DOHH2 (cell line): ENCODE measurements at regions not wholly inside any gene's neighbourhood (a gene's known extent, or its start where the extent isn't known, plus 50 kb on each side); places are given as distances from the start of the nearest gene placed in this dataset.

ENCODE experiments used
- H3F3A ChIP-seq: fragments of 200-600 bp; sonication (generic), shearing (Covaris generic); 2 replicates; pipeline ENCODE4 v1.6.0; 2016; ENCODE audit warnings: antibody characterized with exemption, mild to moderate bottlenecking; ENCODE audit not compliant: control insufficient read depth, insufficient read depth
- H3K27ac ChIP-seq: fragments of 200-600 bp; sonication (generic); 2 replicates; pipeline ENCODE4 v1.5.1; 2014; ENCODE audit warnings: low read depth, mild to moderate bottlenecking, low read length, moderate library complexity
- H3K27me3 ChIP-seq: fragments of 200-600 bp; sonication (generic); 2 replicates; pipeline ENCODE4 v1.6.1; 2014; ENCODE audit warnings: mild to moderate bottlenecking, low read length, mixed read lengths; ENCODE audit not compliant: control insufficient read depth
- H3K36me3 ChIP-seq: fragments of 200-600 bp; sonication (generic); 2 replicates; pipeline ENCODE4 v1.6.1; 2014; ENCODE audit warnings: mild to moderate bottlenecking, low read length, moderate library complexity, mixed read lengths; ENCODE audit not compliant: control insufficient read depth
- H3K4me1 ChIP-seq: fragments of 200-600 bp; sonication (generic); 2 replicates; pipeline ENCODE4 v1.6.1; 2014; ENCODE audit warnings: mild to moderate bottlenecking, low read length, mixed read lengths; ENCODE audit not compliant: control insufficient read depth
- H3K4me2 ChIP-seq: fragments of 200-600 bp; sonication (generic); 2 replicates; pipeline ENCODE4 v1.6.0; 2014; ENCODE audit warnings: mild to moderate bottlenecking, low read length, moderate library complexity
- H3K4me3 ChIP-seq: fragments of 200-600 bp; sonication (generic); 2 replicates; pipeline ENCODE4 v1.5.1; 2014; ENCODE audit warnings: mild to moderate bottlenecking, low read length, mixed read lengths
- H3K79me2 ChIP-seq: fragments of 200-600 bp; sonication (generic); 2 replicates; pipeline ENCODE4 v1.6.1; 2014; ENCODE audit warnings: mild to moderate bottlenecking, low read length, mixed read lengths; ENCODE audit not compliant: control insufficient read depth
- H3K9me2 ChIP-seq: fragments of 200-600 bp; sonication (generic); replicated peaks from 2 replicates; pipeline ENCODE4 v1.6.1; 2014; ENCODE audit warnings: mild to moderate bottlenecking, low read length, mixed read lengths; ENCODE audit not compliant: control insufficient read depth
- H3K9me3 ChIP-seq: fragments of 200-600 bp; sonication (generic); 2 replicates; pipeline ENCODE4 v1.6.1; 2014; ENCODE audit warnings: antibody characterized with exemption, low read length, mixed read lengths; ENCODE audit not compliant: control insufficient read depth, insufficient read depth
- H4K20me1 ChIP-seq: fragments of 200-600 bp; sonication (generic); 2 replicates; pipeline ENCODE4 v1.6.0; 2014; ENCODE audit warnings: low read depth, mild to moderate bottlenecking, antibody characterized with exemption, low read length, moderate library complexity; ENCODE audit not compliant: control insufficient read depth, insufficient read depth
- CTCF ChIP-seq: fragments of 200-600 bp; sonication (generic); IDR thresholded peaks from one replicate; pipeline ENCODE4 v1.5.1; 2014; ENCODE audit warnings: antibody characterized with exemption, mild to moderate bottlenecking, low read depth, low read length; ENCODE audit not compliant: poor library complexity, severe bottlenecking
- EZH2phosphoT487 ChIP-seq: fragments of 200-600 bp; sonication (generic); IDR thresholded peaks from 2 replicates; pipeline ENCODE4 v1.6.1; 2017; ENCODE audit warnings: borderline replicate concordance, mild to moderate bottlenecking, antibody characterized with exemption, low read length, moderate library complexity, mixed read lengths

DNA sequence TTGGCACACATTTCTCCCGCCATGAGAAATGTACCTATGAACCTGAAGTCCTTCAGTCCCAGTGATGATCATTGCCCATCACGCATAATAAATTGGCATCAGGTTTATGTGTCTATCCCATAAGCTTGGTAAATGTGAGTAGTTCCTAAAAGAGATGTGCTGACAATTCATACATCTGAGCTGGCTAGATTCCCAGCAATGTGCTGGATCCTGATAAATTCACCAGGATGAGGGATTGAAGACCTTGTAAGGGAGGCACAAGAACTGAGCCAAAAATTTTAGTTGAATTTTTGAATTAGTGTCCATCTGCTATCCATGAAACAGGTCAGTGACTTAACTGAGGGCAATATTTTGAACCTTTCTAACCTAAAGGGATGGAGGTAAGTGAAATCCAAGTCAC lies 267.9 kb upstream of the CITED2 start:
- Histone ChIP-seq H3K4me3 (no peak overlapping the region), H3K9me3 (no peaks in the 10 kb centered on the region), H3K4me2 (no peak overlapping the region), H3F3A (no peaks in the 10 kb centered on the region), H3K4me1 (no peaks in the 10 kb centered on the region), H3K9me2 (no peaks in the 10 kb centered on the region), H3K79me2 (no peaks in the 10 kb centered on the region), H3K36me3 (no peaks in the 10 kb centered on the region), H3K27me3 (no peaks in the 10 kb centered on the region), H4K20me1 (no peaks in the 10 kb centered on the region), H3K27ac (no peak overlapping the region)
- TF ChIP-seq CTCF, result no peak

DNA sequence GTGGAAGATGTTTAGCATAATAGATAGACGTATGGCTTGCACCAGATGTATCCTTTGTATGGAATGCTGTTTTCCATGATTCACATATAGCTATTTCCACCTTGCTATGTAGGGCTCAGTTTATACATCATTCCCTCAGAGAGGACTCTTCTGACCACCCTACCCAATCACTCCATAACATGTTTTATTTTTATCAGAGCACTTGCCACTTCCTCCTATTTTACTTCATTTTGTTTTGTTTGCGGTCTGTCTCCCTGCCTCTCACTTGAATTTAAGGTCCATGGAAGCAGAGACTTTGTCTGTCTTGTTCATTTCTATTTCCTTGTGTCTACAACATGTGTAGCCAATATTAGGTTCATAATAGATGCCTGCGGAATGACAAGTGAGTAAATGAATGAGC lies 266.9 kb upstream of the CITED2 start:
- TF ChIP-seq CTCF, result no peak
- TF ChIP-seq EZH2phosphoT487, result no peak
- Histone ChIP-seq H3K79me2 (no peaks in the 10 kb centered on the region), H3K4me1 (no peaks in the 10 kb centered on the region), H3F3A (no peaks in the 10 kb centered on the region), H3K27me3 (no peaks in the 10 kb centered on the region), H3K36me3 (no peaks in the 10 kb centered on the region), H3K9me3 (no peaks in the 10 kb centered on the region), H3K4me3 (no peak overlapping the region), H3K4me2 (no peak overlapping the region), H4K20me1 (no peaks in the 10 kb centered on the region), H3K27ac (no peak overlapping the region), H3K9me2 (no peaks in the 10 kb centered on the region)

GRCh38 chr6:139640921-139641320 lies 266.5 kb upstream of the CITED2 start:
- Histone ChIP-seq H3K27me3 (no peaks in the 10 kb centered on the region), H3K4me2 (no peak overlapping the region), H3K27ac (no peak overlapping the region), H3K9me3 (no peaks in the 10 kb centered on the region), H4K20me1 (no peaks in the 10 kb centered on the region), H3F3A (no peaks in the 10 kb centered on the region), H3K4me1 (no peaks in the 10 kb centered on the region), H3K4me3 (no peak overlapping the region), H3K9me2 (no peaks in the 10 kb centered on the region), H3K36me3 (no peaks in the 10 kb centered on the region), H3K79me2 (no peaks in the 10 kb centered on the region)
- TF ChIP-seq EZH2phosphoT487, result no peak
- no peak for TF ChIP-seq CTCF

DNA sequence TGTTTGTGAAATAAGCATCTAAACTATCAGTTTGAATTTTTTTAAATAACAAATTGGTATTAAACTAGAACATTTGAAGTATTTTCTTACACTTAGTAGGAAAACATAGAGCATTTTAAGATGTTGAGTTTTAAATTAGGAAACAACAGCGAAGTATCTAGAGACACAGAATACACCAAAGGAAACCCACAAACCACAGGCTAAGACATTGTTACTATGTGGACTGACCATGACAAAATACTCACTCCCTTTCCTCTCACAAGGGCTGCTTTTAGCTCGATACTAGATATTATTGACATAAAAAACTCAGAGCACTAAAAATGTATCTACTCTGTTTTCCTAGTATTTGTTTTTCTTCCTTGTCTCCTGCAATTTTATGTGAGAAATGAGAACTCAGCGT lies 266.0 kb upstream of the CITED2 start:
- Histone ChIP-seq H3K4me1 (no peaks in the 10 kb centered on the region), H3K9me3 (no peaks in the 10 kb centered on the region), H3K27ac (no peak overlapping the region), H3K9me2 (no peaks in the 10 kb centered on the region), H4K20me1 (no peaks in the 10 kb centered on the region), H3K4me3 (no peak overlapping the region), H3K79me2 (no peaks in the 10 kb centered on the region), H3K36me3 (no peaks in the 10 kb centered on the region), H3K4me2 (no peak overlapping the region), H3F3A (no peaks in the 10 kb centered on the region), H3K27me3 (no peaks in the 10 kb centered on the region)
- no peak for TF ChIP-seq CTCF
- no peak for TF ChIP-seq EZH2phosphoT487
